Left renal pelvis (tissue), 4 donors: ENCODE measurements at regions not wholly inside any gene's neighbourhood (a gene's known extent, or its start where the extent isn't known, plus 50 kb on each side); places are given as distances from the start of the nearest gene placed in this dataset.
A peak's percentile ranks its signal among the peaks of the same experiment; 100 is the strongest.
"Not testable (repeated sequence)": the region's sequence is repeated elsewhere in the genome, so short reads cannot be mapped to it uniquely, and the experiment has no call there.

ENCODE experiments used
- DNase-seq, 4 donors: peaks; one replicate each; pipeline ENCODE4 v3.0.0-alpha.2; 2013; ENCODE audit warnings: low read depth in 4 of 4, low spot score in 3 of 4

GRCh38 chr14:77985211-77985615 is 185.0 kb upstream of the NRXN3 start:
- no peak for DNase-seq

- no peak for DNase-seq
These were observed 183.4 kb upstream of the NRXN3 start for GRCh38 chr14:77986773-77987172.

GRCh38 chr14:77988096-77988870 is 181.9 kb upstream of the NRXN3 start:
- DNase-seq, result no peak

- DNase-seq, result no peak
These were observed 181.2 kb upstream of the NRXN3 start for GRCh38 chr14:77988970-77989369.

GRCh38 chr14:77989441-77989991 is 180.7 kb upstream of the NRXN3 start:
- no peak for DNase-seq

- no peak for DNase-seq
These were observed 179.8 kb upstream of the NRXN3 start for GRCh38 chr14:77990337-77990736.

GRCh38 chr14:77991128-77991772 is 178.9 kb upstream of the NRXN3 start:
- DNase-seq, result no peak

- no peak for DNase-seq
These were observed 164.8 kb upstream of the NRXN3 start for GRCh38 chr14:78005325-78005724.

- no peak for DNase-seq
These were observed 163.0 kb upstream of the NRXN3 start for GRCh38 chr14:78007160-78007559.

GRCh38 chr14:78010688-78011087 is 159.5 kb upstream of the NRXN3 start:
- DNase-seq, result no peak

GRCh38 chr14:78013911-78014310 is 156.3 kb upstream of the NRXN3 start:
- DNase-seq, result not testable (repeated sequence)

- DNase-seq, result no peak
These were observed 153.6 kb upstream of the NRXN3 start for GRCh38 chr14:78016532-78016931.

GRCh38 chr14:78018283-78018682 is 151.9 kb upstream of the NRXN3 start:
- DNase-seq, result no peak

GRCh38 chr14:78022059-78022458 is 148.1 kb upstream of the NRXN3 start:
- DNase-seq, result peak in 3 of 4 donors; percentile 5 to 30 (median 8)

- DNase-seq, result no peak
These were observed 147.1 kb upstream of the NRXN3 start for GRCh38 chr14:78023112-78023511.

GRCh38 chr14:78028471-78028870 is 141.7 kb upstream of the NRXN3 start:
- no peak for DNase-seq

- DNase-seq, result no peak
These were observed 140.4 kb upstream of the NRXN3 start for GRCh38 chr14:78029601-78030372.

GRCh38 chr14:78043349-78043748 is 126.8 kb upstream of the NRXN3 start:
- no peak for DNase-seq

- no peak for DNase-seq
These were observed 122.1 kb upstream of the NRXN3 start for GRCh38 chr14:78048120-78048519.

- not testable (repeated sequence) for DNase-seq
These were observed 113.3 kb upstream of the NRXN3 start for GRCh38 chr14:78056890-78057289.

GRCh38 chr14:78070344-78070743 is 99.8 kb upstream of the NRXN3 start:
- DNase-seq, result no peak
